Fibroblast of the conjunctiva (primary cell): ENCODE measurements at regions not wholly inside any gene's neighbourhood (a gene's known extent, or its start where the extent isn't known, plus 50 kb on each side); places are given as distances from the start of the nearest gene placed in this dataset.
"Not testable (repeated sequence)": the region's sequence is repeated elsewhere in the genome, so short reads cannot be mapped to it uniquely, and the experiment has no call there.

Experiments
- DNase-seq: peaks from one replicate; pipeline ENCODE4 v3.0.0-alpha.2; 2010; ENCODE audit warnings: low read depth

- DNase-seq, result no peak
Observed at GRCh38 chr15:39506146-39506545, 74.7 kb upstream of the THBS1 start.

GRCh38 chr15:39508536-39508935, 72.3 kb upstream of the THBS1 start:
- DNase-seq, result no peak

DNA sequence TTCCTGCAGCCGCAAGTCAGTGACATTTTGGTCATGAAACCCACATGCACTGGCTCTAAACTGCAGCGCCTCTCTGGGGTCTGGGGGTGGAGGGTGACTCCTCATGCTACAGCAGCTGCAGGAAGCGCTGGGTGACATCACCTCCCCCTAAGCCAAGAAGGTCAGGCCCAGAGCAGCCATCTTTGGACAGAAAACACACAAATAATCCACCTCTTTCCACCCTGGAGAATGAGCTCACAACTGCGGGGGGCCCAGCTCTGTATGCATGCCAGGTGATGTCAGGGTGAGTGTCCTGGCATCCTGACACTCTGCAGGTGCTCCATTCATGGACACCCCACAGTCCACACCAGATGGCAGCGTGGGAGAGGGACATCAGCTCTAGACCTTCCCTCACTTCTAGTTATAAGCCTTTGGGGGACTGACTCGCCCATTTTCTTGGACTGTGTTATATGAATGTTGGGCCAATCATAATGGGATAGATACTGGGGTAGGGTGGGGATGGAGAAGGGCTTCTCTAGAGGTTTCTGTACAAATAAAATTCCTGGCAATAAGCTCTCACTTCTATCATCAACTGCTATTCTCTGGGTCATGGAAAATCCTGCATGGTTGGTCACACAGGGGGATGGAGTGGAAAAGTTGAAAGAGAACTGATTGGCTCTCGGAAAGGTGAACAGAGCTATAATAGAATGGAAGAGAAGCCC, 70.7 kb upstream of the THBS1 start:
- DNase-seq, result no peak

GRCh38 chr15:39511000-39511915, 69.6 kb upstream of the THBS1 start:
- peak; percentile 49 for DNase-seq

GRCh38 chr15:39511916-39512260, 69.0 kb upstream of the THBS1 start:
- peak; percentile 41 for DNase-seq

DNA sequence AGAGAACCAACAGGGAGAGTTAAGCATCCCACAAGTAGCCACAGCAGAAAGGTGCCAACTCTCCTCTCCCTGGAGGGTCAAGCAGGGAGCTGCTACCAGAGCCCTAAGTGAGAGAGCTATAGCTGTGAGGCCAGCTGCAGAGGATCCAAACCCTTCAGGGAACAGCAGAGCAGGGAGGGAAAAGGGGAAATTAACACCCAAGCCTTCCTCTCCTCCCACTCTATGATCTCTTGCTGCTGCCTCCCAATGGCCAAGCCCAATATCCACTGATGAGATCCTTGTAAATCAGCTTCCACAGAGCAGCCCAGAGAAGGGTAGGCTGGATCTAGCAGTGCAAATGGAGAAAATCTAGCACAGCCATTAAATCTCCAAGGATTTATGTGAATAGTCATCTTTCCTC, 68.2 kb upstream of the THBS1 start:
- DNase-seq, result no peak

DNA sequence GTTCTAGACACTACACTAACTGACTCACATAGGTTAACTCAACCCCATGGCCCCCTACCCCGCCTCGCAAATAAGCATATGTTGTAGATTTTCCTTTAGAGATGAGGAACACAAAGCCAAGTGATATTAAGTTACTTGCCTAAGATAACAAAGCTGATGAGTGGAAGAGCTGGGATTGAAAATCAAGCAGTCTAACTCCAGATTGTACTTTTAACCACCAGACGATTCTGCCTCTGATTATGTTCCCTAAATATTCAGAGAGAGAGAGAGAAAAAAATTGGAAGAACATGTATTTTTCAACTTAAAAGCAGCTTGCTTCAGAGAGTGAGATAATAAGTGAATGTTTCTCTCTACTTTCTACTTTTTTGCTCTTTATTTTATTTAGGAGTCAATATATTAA, 66.9 kb upstream of the THBS1 start:
- no peak for DNase-seq

DNA sequence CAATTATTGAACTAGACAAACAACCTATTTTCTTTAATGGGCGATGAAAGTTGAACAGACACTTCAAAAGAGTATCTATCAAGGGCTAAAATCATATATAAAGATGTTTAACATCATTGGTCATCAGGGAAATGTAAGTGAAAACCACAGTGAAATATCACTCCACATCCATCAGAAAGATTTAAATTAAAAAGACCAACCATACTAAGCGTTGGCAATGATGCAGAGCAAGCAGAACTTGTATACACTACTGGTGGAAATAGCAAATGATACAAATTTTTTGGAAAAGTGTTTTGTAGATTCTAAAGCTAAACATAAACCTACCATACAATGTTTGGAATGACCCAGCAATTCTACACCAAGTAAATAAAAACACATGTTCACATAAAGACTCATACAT, 65.9 kb upstream of the THBS1 start:
- no peak for DNase-seq

DNA sequence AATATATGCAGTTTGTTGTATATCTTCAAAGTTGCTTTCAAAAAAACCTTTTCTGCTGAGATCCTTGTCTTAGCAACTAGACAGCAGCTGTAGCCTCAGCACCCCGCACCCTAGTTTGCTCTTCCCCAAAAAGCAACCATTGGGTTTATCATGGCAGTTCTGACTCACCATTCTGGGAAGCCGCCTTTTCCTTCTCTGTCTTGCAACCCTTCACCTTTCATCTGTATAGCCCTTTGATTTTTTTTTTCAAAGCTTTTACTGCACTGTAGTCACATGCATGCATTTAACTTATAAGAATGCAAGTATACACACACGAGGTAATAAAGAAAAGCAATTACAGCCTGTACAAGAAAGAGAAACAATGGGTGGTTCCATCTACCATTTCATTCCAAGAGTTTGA, 65.1 kb upstream of the THBS1 start:
- no peak for DNase-seq

DNA sequence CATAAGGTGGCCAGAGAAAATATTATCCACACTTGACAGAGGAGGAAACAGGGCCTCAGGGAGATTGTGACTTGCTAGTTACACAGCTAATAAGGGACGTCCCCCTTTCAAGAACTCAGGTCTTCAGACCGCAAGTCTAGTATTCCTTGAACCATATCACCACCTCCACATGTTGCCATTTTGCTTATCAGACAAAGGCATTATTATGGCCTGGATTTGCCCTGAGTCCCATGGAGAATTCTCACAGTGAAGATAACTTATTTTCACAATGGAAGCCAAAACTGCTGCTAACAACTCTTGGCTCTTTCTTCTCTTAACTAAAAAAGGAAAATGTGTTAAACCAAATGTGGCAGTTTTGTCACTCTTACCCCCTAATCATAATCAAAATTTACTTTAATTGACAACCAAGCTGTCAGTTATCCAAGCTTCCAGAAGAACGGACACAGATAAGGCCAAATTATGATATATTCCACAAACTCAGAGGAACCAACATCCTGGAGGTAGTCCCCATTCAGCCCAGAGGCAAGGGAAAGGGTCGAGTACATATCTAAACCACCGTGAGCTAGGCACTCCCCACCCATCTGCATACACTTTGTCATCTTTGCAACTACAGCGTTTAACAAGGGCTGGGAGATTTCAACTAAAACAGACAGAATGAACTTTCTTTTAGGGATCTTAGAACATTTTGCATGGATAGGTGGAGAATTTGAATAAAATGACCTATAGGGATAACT, 63.6 kb upstream of the THBS1 start:
- DNase-seq, result no peak

DNA sequence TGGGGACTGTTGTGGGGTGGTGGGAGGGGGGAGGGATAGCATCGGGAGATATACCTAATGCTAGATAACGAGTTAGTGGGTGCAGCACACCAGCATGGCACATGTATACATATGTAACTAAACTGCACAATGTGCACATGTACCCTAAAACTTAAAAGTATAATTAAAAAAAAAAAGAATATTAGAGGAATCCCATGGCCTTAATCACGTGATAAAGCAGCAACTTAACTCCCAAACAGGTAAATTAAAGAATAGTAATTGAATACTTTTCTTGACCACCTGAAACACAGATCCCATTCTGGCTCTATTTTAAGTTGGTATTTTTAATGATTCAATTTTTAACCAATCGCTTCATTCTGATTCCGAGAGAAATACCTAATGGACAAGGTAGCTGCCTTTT, 56.9 kb upstream of the THBS1 start:
- not testable (repeated sequence) for DNase-seq

GRCh38 chr15:39529457-39529856, 51.4 kb upstream of the THBS1 start:
- no peak for DNase-seq

DNA sequence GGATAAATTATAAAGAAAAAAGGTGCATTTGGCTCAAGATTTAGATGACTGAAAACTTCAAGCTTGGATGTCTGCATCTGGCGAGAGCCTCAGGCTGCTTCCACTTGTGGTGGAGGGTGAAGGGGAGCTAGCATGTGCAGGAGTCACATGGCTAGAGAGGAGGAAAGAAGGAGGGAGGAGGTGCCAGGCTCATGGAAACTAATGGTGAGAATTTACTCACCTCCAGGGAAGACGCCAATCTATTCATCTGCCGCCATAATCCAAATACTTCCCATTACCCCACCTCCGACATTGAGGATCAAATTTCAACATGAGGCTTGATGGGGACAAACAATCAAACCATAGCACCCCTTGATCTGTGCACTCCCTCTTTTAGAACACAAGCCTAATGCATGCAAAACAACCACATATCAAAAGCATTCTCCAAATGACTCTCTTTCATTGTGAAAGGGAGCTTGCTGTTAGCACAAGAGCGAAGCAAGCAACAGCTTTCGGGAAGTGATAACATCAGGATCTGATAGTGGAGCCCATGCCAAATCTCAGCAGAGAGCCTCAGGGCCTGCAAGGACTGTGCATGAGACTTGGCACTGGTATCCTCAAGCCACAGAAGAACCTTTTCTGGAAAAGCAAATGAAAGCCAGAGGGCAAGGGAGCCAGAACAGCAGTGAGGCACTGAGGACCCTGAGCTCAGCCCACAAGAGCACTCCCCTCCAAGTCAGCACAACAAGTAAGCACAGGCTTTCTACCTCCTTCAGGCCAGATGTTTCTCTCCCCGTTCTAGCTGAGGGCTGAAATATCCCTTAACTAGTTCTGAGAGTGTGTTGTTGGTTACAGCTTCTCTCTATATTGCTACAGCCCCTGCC, 50.2 kb upstream of the THBS1 start:
- peak; percentile 84 for DNase-seq
